K562 (cell line): ENCODE measurements at regions not wholly inside any gene's neighbourhood (a gene's known extent, or its start where the extent isn't known, plus 50 kb on each side); places are given as distances from the start of the nearest gene placed in this dataset.

Experiments used
- BRD4 ChIP-seq: fragments of 200-600 bp; sonication (generic); IDR thresholded peaks from 2 replicates; pipeline ENCODE4 v1.6.1; 2017; ENCODE audit warnings: inconsistent platforms
- CREB1 ChIP-seq, 2 experiments: sonication (generic) in 1 of 2; formaldehyde crosslinking in 1 of 2; IDR thresholded peaks; 2 replicates each; pipeline versions ENCODE4 v1.6.1 to v1.8.0; 2012 to 2022; ENCODE audit warnings: inconsistent platforms in 1 of 2, mild to moderate bottlenecking in 1 of 2, missing genetic modification reagents in 1 of 2, moderate library complexity in 1 of 2
- CREM ChIP-seq: IDR thresholded peaks from 2 replicates; pipeline ENCODE4 v1.6.1; 2014; ENCODE audit warnings: antibody characterized with exemption, low read depth
- CTCF ChIP-seq, 3 experiments: IDR thresholded peaks in 2 of 3; conservative IDR thresholded peaks in 1 of 3; 2 replicates each; pipeline ENCODE4 v1.5.1; 2011 to 2012; ENCODE audit warnings: low read length in 3 of 3, mild to moderate bottlenecking in 3 of 3, control low read depth in 2 of 3, improper control_type of control experiment in 1 of 3, inconsistent platforms in 1 of 3, low read depth in 1 of 3, mixed read lengths in 1 of 3, moderate library complexity in 1 of 3; ENCODE audit not compliant: insufficient read depth in 2 of 3
- REST ChIP-seq, 2 experiments: fragments of 450-650 bp; formaldehyde crosslinking in 1 of 2; IDR thresholded peaks; 2 replicates each; pipeline versions ENCODE4 v1.4.0 to v1.6.1; 2014 to 2020; ENCODE audit warnings: mild to moderate bottlenecking in 2 of 2, borderline replicate concordance in 1 of 2, low read depth in 1 of 2
- ZEB2 ChIP-seq: fragments of 450-650 bp; IDR thresholded peaks from 2 replicates; pipeline ENCODE4 v1.6.1; 2016

- TF ChIP-seq CREM (no peak), ZEB2 (no peak), CTCF (IDR thresholded peaks at IDR 0.05 in 2 of 3, conservative IDR thresholded peaks at IDR 0.05 in 1 of 3; ENCODE audit: insufficient read depth in 2 of 3, low read depth in 1 of 3, low read length in 3 of 3) (no peak), BRD4 (no peak), REST (IDR thresholded peaks at IDR 0.05; ENCODE audit: borderline replicate concordance) (no peak), REST (CRISPR knock-in tag; IDR thresholded peaks at IDR 0.05; ENCODE audit: low read depth) (no peak), CREB1 (IDR thresholded peaks at IDR 0.05) (no peak), CREB1 (CRISPR knock-in tag; IDR thresholded peaks at IDR 0.05) (no peak)
Measured at GRCh38 chr2:167386694-167387093, 498.4 kb downstream of the XIRP2 start.
